PC-3 (cell line): ENCODE measurements at regions not wholly inside any gene's neighbourhood (a gene's known extent, or its start where the extent isn't known, plus 50 kb on each side); places are given as distances from the start of the nearest gene placed in this dataset.

ENCODE experiments used
- ATAC-seq: fragments of 200-7000 bp; cut with Tn5 transposase; 2 replicates; pipeline ENCODE4 v1.9.1; 2020; ENCODE audit warnings: mild to moderate bottlenecking, moderate library complexity
- BruUV-seq: library from RNA; stranded (reverse); fragments of 400-500 nt; replicated peaks from 2 replicates; lab custom pipeline; 2021; lab: Mats Ljungman, UMichigan
- CTCF ChIA-PET: fragments of 300-600 bp; sonication (Branson Sonifier 250); formaldehyde crosslinking; loops from one replicate; lab custom pipeline; 2022; ENCODE audit warnings: antibody characterized with exemption; lab: Charles Lee
- POLR2A ChIA-PET: fragments of 300-600 bp; sonication (Branson Sonifier 250); formaldehyde crosslinking; loops from one replicate; lab custom pipeline; 2022; ENCODE audit warnings: antibody characterized with exemption; ENCODE audit not compliant: unreplicated experiment; lab: Charles Lee
- DNase-seq: peaks from one replicate; pipeline ENCODE4 v3.0.0-alpha.2; 2015
- H2AFZ ChIP-seq: fragments of 300-600 bp; sonication (generic); 2 replicates; pipeline ENCODE4 v1.6.0; 2016; ENCODE audit warnings: antibody characterized with exemption, low read length
- H3F3A ChIP-seq: fragments of 300-600 bp; sonication (generic); one replicate; pipeline ENCODE4 v1.6.0; 2017; ENCODE audit warnings: antibody characterized with exemption, low read length, control low read depth, mild to moderate bottlenecking; ENCODE audit not compliant: unreplicated experiment
- H3K27ac ChIP-seq: fragments of 300-600 bp; sonication (generic); 2 replicates; pipeline ENCODE4 v1.5.1; 2016; ENCODE audit warnings: mild to moderate bottlenecking, low read length
- H3K27me3 ChIP-seq: fragments of 300-600 bp; sonication (generic); 2 replicates; pipeline ENCODE4 v1.6.1; 2016; ENCODE audit warnings: low read length, mixed read lengths
- H3K36me3 ChIP-seq: fragments of 300-600 bp; sonication (generic); 2 replicates; pipeline ENCODE4 v1.6.1; 2016; ENCODE audit warnings: low read depth, mixed run types, low read length, mixed read lengths
- H3K4me1 ChIP-seq: fragments of 300-600 bp; sonication (generic); 2 replicates; pipeline ENCODE4 v1.5.1; 2016; ENCODE audit warnings: low read length; ENCODE audit not compliant: insufficient read depth
- H3K4me2 ChIP-seq: fragments of 300-600 bp; sonication (generic); 2 replicates; pipeline ENCODE4 v1.6.0; 2016; ENCODE audit warnings: low read length
- H3K4me3 ChIP-seq: fragments of 300-600 bp; sonication (generic); 2 replicates; pipeline ENCODE4 v1.5.1; 2016; ENCODE audit warnings: mild to moderate bottlenecking, low read length, mixed read lengths
- H3K79me2 ChIP-seq: fragments of 300-600 bp; sonication (generic); 2 replicates; pipeline ENCODE4 v1.6.1; 2017; ENCODE audit warnings: low read length, mixed read lengths
- H3K9ac ChIP-seq: fragments of 300-600 bp; sonication (generic); 2 replicates; pipeline ENCODE4 v1.6.0; 2016; ENCODE audit warnings: mild to moderate bottlenecking, low read length
- H3K9me2 ChIP-seq: fragments of 300-600 bp; sonication (generic); replicated peaks from 2 replicates; pipeline ENCODE4 v1.6.1; 2016; ENCODE audit warnings: mixed run types, low read length, mixed read lengths
- H3K9me3 ChIP-seq: fragments of 300-600 bp; sonication (generic); 2 replicates; pipeline ENCODE4 v1.6.1; 2016; ENCODE audit warnings: low read length, mixed read lengths
- H4K20me1 ChIP-seq: fragments of 300-600 bp; sonication (generic); 2 replicates; pipeline ENCODE4 v1.6.1; 2016; ENCODE audit warnings: low read length, mixed read lengths
- CTCF ChIP-seq: fragments of 300-600 bp; sonication (generic); conservative IDR thresholded peaks from 2 replicates; pipeline ENCODE4 v1.5.1; 2017; ENCODE audit warnings: antibody characterized with exemption, low read depth, mild to moderate bottlenecking, low read length
- EZH2 ChIP-seq: fragments of 300-600 bp; sonication (generic); IDR thresholded peaks from one replicate; pipeline ENCODE4 v1.6.1; 2017; ENCODE audit warnings: antibody characterized with exemption, mild to moderate bottlenecking, low read length; ENCODE audit not compliant: unreplicated experiment
- EZH2phosphoT487 ChIP-seq: fragments of 300-600 bp; sonication (generic); IDR thresholded peaks from 2 replicates; pipeline ENCODE4 v1.6.1; 2018; ENCODE audit warnings: mild to moderate bottlenecking, antibody characterized with exemption, low read length, borderline replicate concordance
- intact Hi-C: fragments of 100-400 bp; cut with micrococcal nuclease; formaldehyde crosslinking; loops from 2 replicates; pipeline ENCODE4 v1.9.0; 2023

GRCh38 chr14:76272774-76273173 is 103.2 kb upstream of the ESRRB start:
- H3K36me3 ChIP-seq, result no peaks in the 10 kb centered on the region
- CTCF ChIA-PET, result no interaction called here
- no TSS peak for BruUV-seq

DNA sequence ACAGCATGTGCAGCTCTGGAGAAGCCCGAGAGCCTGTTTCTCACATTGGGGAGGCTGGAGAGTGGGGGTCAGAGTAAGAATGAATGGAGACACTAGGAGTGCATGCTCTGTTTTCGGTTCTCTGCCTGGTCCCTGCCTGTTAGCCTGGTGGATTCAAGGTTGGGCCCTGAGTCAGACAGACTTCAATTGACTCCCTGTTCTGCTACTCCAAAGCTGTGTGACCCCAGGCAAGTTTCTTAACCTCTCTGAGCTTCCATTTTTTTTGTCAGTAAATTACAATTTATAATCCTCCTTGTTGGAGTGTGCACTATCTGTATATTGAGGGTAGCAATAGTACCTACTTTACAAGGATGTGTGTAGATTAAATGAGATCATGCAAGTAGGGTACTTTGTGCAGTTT is 102.6 kb upstream of the ESRRB start:
- POLR2A ChIA-PET, result no interaction called here
- Histone ChIP-seq H3K4me3 (no peak overlapping the region), H3K36me3 (no peaks in the 10 kb centered on the region), H3K9me2 (no peaks in the 10 kb centered on the region), H3K27ac (no peak overlapping the region), H3K9me3 (no peaks in the 10 kb centered on the region), H2AFZ (no peak overlapping the region), H3K27me3 (peaks cover 4% of the 10 kb centered on the region; the same call in 1 of the 2 replicates), H3K79me2 (no peaks in the 10 kb centered on the region), H3K9ac (no peak overlapping the region), H3K4me1 (no peaks in the 10 kb centered on the region), H4K20me1 (no peaks in the 10 kb centered on the region), H3K4me2 (no peak overlapping the region), H3F3A (no peaks in the 10 kb centered on the region)
- TF ChIP-seq EZH2phosphoT487, result no peak
- intact Hi-C loops, result no loop called here
- ATAC-seq, result no peak
- BruUV-seq, result no TSS peak
- no peak for DNase-seq
- CTCF ChIA-PET, result no interaction called here

More at GRCh38 chr14:76272774-76273173, 103.2 kb upstream of the ESRRB start:
- Histone ChIP-seq H3K27ac (no peak overlapping the region), H3K9me3 (no peaks in the 10 kb centered on the region), H2AFZ (no peak overlapping the region), H3F3A (no peaks in the 10 kb centered on the region), H3K9me2 (no peaks in the 10 kb centered on the region), H3K4me2 (no peak overlapping the region), H3K4me1 (no peaks in the 10 kb centered on the region), H3K79me2 (no peaks in the 10 kb centered on the region), H3K27me3 (peaks cover 4% of the 10 kb centered on the region; the same call in 1 of the 2 replicates), H3K9ac (no peak overlapping the region), H3K4me3 (no peak overlapping the region), H4K20me1 (no peaks in the 10 kb centered on the region)
- no peak for TF ChIP-seq CTCF
- TF ChIP-seq EZH2, result no peak
- no peak for TF ChIP-seq EZH2phosphoT487
- DNase-seq, result no peak
- ATAC-seq, result no peak
- POLR2A ChIA-PET, result no interaction called here
- intact Hi-C loops, result no loop called here

- ATAC-seq, result no peak
- H3F3A ChIP-seq, result no peaks in the 10 kb centered on the region
- no peak overlapping the region for H3K4me2 ChIP-seq
- H3K27ac ChIP-seq, result no peak overlapping the region
- no peaks in the 10 kb centered on the region for H3K79me2 ChIP-seq
- H3K9me3 ChIP-seq, result no peaks in the 10 kb centered on the region
- BruUV-seq, result no TSS peak
- H4K20me1 ChIP-seq, result no peaks in the 10 kb centered on the region
- no peak overlapping the region for H3K9ac ChIP-seq
- POLR2A ChIA-PET, result no interaction called here
- CTCF ChIA-PET, result no interaction called here
- no peak overlapping the region for H3K4me3 ChIP-seq
- no peak for DNase-seq
- H2AFZ ChIP-seq, result no peak overlapping the region
- H3K4me1 ChIP-seq, result no peaks in the 10 kb centered on the region
- no peaks in the 10 kb centered on the region for H3K36me3 ChIP-seq
- no peaks in the 10 kb centered on the region for H3K9me2 ChIP-seq
- H3K27me3 ChIP-seq, result peaks cover 4% of the 10 kb centered on the region; the same call in 1 of the 2 replicates
- intact Hi-C loops, result no loop called here
- TF ChIP-seq EZH2 (no peak), CTCF (no peak), EZH2phosphoT487 (no peak)
Observed at GRCh38 chr14:76274324-76274723, 101.6 kb upstream of the ESRRB start.
